GM23338 (cell line): ENCODE measurements at regions not wholly inside any gene's neighbourhood (a gene's known extent, or its start where the extent isn't known, plus 50 kb on each side); places are given as distances from the start of the nearest gene placed in this dataset.

Experiments used
- ATAC-seq: fragments of 200-7000 bp; cut with Tn5 transposase; 3 replicates; pipeline ENCODE4 v1.9.1; 2020
- DNase-seq: peaks from one replicate; pipeline ENCODE4 v3.0.0-alpha.2; 2015; ENCODE audit warnings: low spot score
- H2AFZ ChIP-seq: fragments of 200-600 bp; sonication (generic); 2 replicates; pipeline ENCODE4 v1.8.0; 2016; ENCODE audit warnings: antibody characterized with exemption, mild to moderate bottlenecking, moderate library complexity
- H3F3A ChIP-seq: fragments of 200-600 bp; sonication (generic); replicated peaks from 2 replicates; pipeline ENCODE4 v1.8.0; 2017; ENCODE audit warnings: antibody characterized with exemption, mixed run types, low read depth
- H3K27ac ChIP-seq: fragments of 200-600 bp; sonication (generic); 2 replicates; pipeline ENCODE4 v1.6.1; 2016; ENCODE audit warnings: low read depth
- H3K27me3 ChIP-seq: fragments of 200-600 bp; sonication (generic); 2 replicates; pipeline ENCODE4 v1.8.0; 2016; ENCODE audit warnings: mild to moderate bottlenecking, mixed run types, moderate library complexity; ENCODE audit not compliant: insufficient read depth
- H3K36me3 ChIP-seq: fragments of 200-600 bp; sonication (generic); 2 replicates; pipeline ENCODE4 v1.8.0; 2016; ENCODE audit warnings: mild to moderate bottlenecking; ENCODE audit not compliant: insufficient read depth
- H3K4me1 ChIP-seq: fragments of 200-600 bp; sonication (generic); 2 replicates; pipeline ENCODE4 v1.8.0; 2016; ENCODE audit warnings: mild to moderate bottlenecking, moderate library complexity; ENCODE audit not compliant: insufficient read depth
- H3K4me2 ChIP-seq: fragments of 200-600 bp; sonication (generic); 2 replicates; pipeline ENCODE4 v1.7.1; 2017; ENCODE audit warnings: mixed run types
- H3K4me3 ChIP-seq: fragments of 200-600 bp; sonication (generic); 2 replicates; pipeline ENCODE4 v1.6.1; 2016; ENCODE audit warnings: mixed run types
- H3K79me2 ChIP-seq: fragments of 200-600 bp; sonication (generic); replicated peaks from 2 replicates; pipeline ENCODE4 v1.8.0; 2017; ENCODE audit warnings: mild to moderate bottlenecking; ENCODE audit not compliant: insufficient read depth
- H3K9me2 ChIP-seq: fragments of 200-600 bp; sonication (generic); 2 replicates; pipeline ENCODE4 v1.8.0; 2017; ENCODE audit not compliant: insufficient read depth
- H4K20me1 ChIP-seq: fragments of 200-600 bp; sonication (generic); replicated peaks from 2 replicates; pipeline ENCODE4 v1.8.0; 2017; ENCODE audit warnings: mild to moderate bottlenecking; ENCODE audit not compliant: insufficient read depth
- H3K27ac Mint-ChIP-seq: 2 replicates; pipeline ENCODE4 v1.8.0; 2020; ENCODE audit warnings: inconsistent platforms, mild to moderate bottlenecking, moderate library complexity, mixed read lengths
- H3K27me3 Mint-ChIP-seq: 3 replicates; pipeline ENCODE4 v1.8.0; 2022; ENCODE audit warnings: low read depth, mild to moderate bottlenecking, moderate library complexity, mixed read lengths, inconsistent platforms; ENCODE audit not compliant: insufficient read depth, poor library complexity
- H3K36me3 Mint-ChIP-seq: 3 replicates; pipeline ENCODE4 v1.8.0; 2021; ENCODE audit warnings: low read depth, mild to moderate bottlenecking, inconsistent platforms, moderate library complexity, mixed read lengths
- H3K4me1 Mint-ChIP-seq: 3 replicates; pipeline ENCODE4 v1.8.0; 2020; ENCODE audit warnings: mild to moderate bottlenecking, inconsistent platforms, mixed read lengths
- H3K4me3 Mint-ChIP-seq: 3 replicates; pipeline ENCODE4 v1.8.0; 2021; ENCODE audit warnings: moderate library complexity, mild to moderate bottlenecking, inconsistent platforms, mixed read lengths
- H3K9me3 Mint-ChIP-seq: 3 replicates; pipeline ENCODE4 v1.8.0; 2020; ENCODE audit warnings: moderate library complexity, mild to moderate bottlenecking, inconsistent platforms, mixed read lengths
- CREB1 ChIP-seq: fragments of 250-450 bp; sonication (Bioruptor Pico); IDR thresholded peaks from 2 replicates; pipeline ENCODE4 v1.5.0; 2020; ENCODE audit warnings: low read depth, mild to moderate bottlenecking, moderate library complexity
- EZH2phosphoT487 ChIP-seq: fragments of 200-600 bp; sonication (generic); IDR thresholded peaks from one replicate; pipeline ENCODE4 v1.8.1; 2018; ENCODE audit warnings: antibody characterized with exemption; ENCODE audit not compliant: unreplicated experiment
- POLR2AphosphoS5 ChIP-seq: IDR thresholded peaks from 2 replicates; pipeline ENCODE4 v1.6.1; 2016; ENCODE audit warnings: antibody characterized with exemption, low read depth
- STAT1 ChIP-seq: IDR thresholded peaks from one replicate; pipeline ENCODE4 v1.6.1; 2016; ENCODE audit warnings: antibody characterized with exemption; ENCODE audit not compliant: unreplicated experiment
- ZNF114 ChIP-seq: fragments of 250-450 bp; sonication (Bioruptor Pico); IDR thresholded peaks from 2 replicates; pipeline ENCODE4 v1.5.0; 2020; ENCODE audit warnings: mild to moderate bottlenecking, moderate library complexity
- ZNF331 ChIP-seq: fragments of 250-450 bp; sonication (Bioruptor Pico); IDR thresholded peaks from 2 replicates; pipeline ENCODE4 v1.5.0; 2020; ENCODE audit warnings: low read depth, mild to moderate bottlenecking, moderate library complexity
- TF ChIP-seq, protein P1 (sequence below): IDR thresholded peaks from 2 replicates; pipeline ENCODE4 v1.6.1; 2016; ENCODE audit warnings: antibody characterized with exemption
- TF ChIP-seq, protein P2 (sequence below): IDR thresholded peaks from one replicate; pipeline ENCODE4 v1.6.1; 2018; ENCODE audit warnings: antibody characterized with exemption; ENCODE audit not compliant: unreplicated experiment

GRCh38 chr1:82405333-82405732, 604.6 kb downstream of the ADGRL2 start:
- H3K27me3 ChIP-seq: no peaks in the 10 kb centered on the region
- Mint-ChIP-seq H3K4me3 (no peak overlapping the region), H3K9me3 (no peaks in the 10 kb centered on the region), H3K27me3 (peaks cover 1% of the 10 kb centered on the region), H3K27ac (no peak overlapping the region), H3K36me3 (no peaks in the 10 kb centered on the region), H3K4me1 (no peaks in the 10 kb centered on the region)
- H3K4me1 ChIP-seq: no peaks in the 10 kb centered on the region
- H3K4me2 ChIP-seq: no peak overlapping the region
- H3F3A ChIP-seq: no peaks in the 10 kb centered on the region
- ATAC-seq: no peak
- no peak overlapping the region for H2AFZ ChIP-seq
- no peaks in the 10 kb centered on the region for H4K20me1 ChIP-seq
- no peaks in the 10 kb centered on the region for H3K9me2 ChIP-seq
- no peak overlapping the region for H3K4me3 ChIP-seq
- no peak overlapping the region for H3K27ac ChIP-seq
- no peaks in the 10 kb centered on the region for H3K36me3 ChIP-seq
- TF ChIP-seq CREB1 (CRISPR knock-in tag) (no peak), POLR2AphosphoS5 (no peak), ZNF331 (CRISPR knock-in tag) (no peak)
- no peaks in the 10 kb centered on the region for H3K79me2 ChIP-seq
- no peak for DNase-seq

GRCh38 chr1:82401116-82401515, 600.4 kb downstream of the ADGRL2 start:
- Mint-ChIP-seq H3K4me1 (no peaks in the 10 kb centered on the region), H3K4me3 (no peak overlapping the region), H3K27me3 (peaks cover 1% of the 10 kb centered on the region), H3K36me3 (no peaks in the 10 kb centered on the region), H3K9me3 (no peaks in the 10 kb centered on the region), H3K27ac (no peak overlapping the region)
- no peaks in the 10 kb centered on the region for H3F3A ChIP-seq
- H3K4me1 ChIP-seq: no peaks in the 10 kb centered on the region
- no peaks in the 10 kb centered on the region for H3K27me3 ChIP-seq
- H3K4me2 ChIP-seq: no peak overlapping the region
- no peaks in the 10 kb centered on the region for H3K36me3 ChIP-seq
- H4K20me1 ChIP-seq: no peaks in the 10 kb centered on the region
- H3K27ac ChIP-seq: no peak overlapping the region
- DNase-seq: no peak
- no peak overlapping the region for H2AFZ ChIP-seq
- no peaks in the 10 kb centered on the region; the same call in 1 of the 2 replicates for H3K9me2 ChIP-seq
- ATAC-seq: no peak
- H3K79me2 ChIP-seq: no peaks in the 10 kb centered on the region
- no peak for TF ChIP-seq STAT1
- TF ChIP-seq, protein P1, sequence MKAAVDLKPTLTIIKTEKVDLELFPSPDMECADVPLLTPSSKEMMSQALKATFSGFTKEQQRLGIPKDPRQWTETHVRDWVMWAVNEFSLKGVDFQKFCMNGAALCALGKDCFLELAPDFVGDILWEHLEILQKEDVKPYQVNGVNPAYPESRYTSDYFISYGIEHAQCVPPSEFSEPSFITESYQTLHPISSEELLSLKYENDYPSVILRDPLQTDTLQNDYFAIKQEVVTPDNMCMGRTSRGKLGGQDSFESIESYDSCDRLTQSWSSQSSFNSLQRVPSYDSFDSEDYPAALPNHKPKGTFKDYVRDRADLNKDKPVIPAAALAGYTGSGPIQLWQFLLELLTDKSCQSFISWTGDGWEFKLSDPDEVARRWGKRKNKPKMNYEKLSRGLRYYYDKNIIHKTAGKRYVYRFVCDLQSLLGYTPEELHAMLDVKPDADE: no peak
- no peak for TF ChIP-seq EZH2phosphoT487
- H3K4me3 ChIP-seq: no peak overlapping the region

DNA sequence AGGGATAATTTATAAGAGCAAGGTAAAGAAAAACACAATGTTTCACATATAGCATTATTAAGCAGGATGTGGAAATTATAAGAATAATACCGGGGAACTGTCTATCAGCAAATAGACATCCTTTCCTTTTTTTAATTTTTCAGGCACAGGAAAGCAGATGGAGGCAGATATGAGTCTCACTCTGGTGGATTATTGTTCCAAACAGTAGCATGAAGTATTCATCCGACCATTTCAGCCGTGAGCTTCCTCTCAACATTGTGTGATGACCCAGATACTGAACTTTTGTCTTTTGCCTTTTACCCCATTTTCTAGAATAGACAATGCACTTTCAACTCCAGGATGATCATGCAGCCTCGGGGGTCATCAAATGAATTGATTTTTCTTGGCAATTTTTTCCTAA, 599.8 kb downstream of the ADGRL2 start:
- Histone ChIP-seq H3K9me2 (no peaks in the 10 kb centered on the region; the same call in 1 of the 2 replicates), H3K27me3 (no peaks in the 10 kb centered on the region), H3K36me3 (no peaks in the 10 kb centered on the region), H4K20me1 (no peaks in the 10 kb centered on the region), H3K4me1 (no peaks in the 10 kb centered on the region), H3K79me2 (no peaks in the 10 kb centered on the region), H3K27ac (no peak overlapping the region), H3F3A (no peaks in the 10 kb centered on the region), H3K4me3 (no peak overlapping the region), H3K4me2 (no peak overlapping the region), H2AFZ (no peak overlapping the region)
- Mint-ChIP-seq H3K4me1 (no peaks in the 10 kb centered on the region), H3K27me3 (peaks cover 1% of the 10 kb centered on the region), H3K36me3 (no peaks in the 10 kb centered on the region), H3K27ac (no peak overlapping the region), H3K9me3 (no peaks in the 10 kb centered on the region), H3K4me3 (no peak overlapping the region)
- TF ChIP-seq, protein P2, sequence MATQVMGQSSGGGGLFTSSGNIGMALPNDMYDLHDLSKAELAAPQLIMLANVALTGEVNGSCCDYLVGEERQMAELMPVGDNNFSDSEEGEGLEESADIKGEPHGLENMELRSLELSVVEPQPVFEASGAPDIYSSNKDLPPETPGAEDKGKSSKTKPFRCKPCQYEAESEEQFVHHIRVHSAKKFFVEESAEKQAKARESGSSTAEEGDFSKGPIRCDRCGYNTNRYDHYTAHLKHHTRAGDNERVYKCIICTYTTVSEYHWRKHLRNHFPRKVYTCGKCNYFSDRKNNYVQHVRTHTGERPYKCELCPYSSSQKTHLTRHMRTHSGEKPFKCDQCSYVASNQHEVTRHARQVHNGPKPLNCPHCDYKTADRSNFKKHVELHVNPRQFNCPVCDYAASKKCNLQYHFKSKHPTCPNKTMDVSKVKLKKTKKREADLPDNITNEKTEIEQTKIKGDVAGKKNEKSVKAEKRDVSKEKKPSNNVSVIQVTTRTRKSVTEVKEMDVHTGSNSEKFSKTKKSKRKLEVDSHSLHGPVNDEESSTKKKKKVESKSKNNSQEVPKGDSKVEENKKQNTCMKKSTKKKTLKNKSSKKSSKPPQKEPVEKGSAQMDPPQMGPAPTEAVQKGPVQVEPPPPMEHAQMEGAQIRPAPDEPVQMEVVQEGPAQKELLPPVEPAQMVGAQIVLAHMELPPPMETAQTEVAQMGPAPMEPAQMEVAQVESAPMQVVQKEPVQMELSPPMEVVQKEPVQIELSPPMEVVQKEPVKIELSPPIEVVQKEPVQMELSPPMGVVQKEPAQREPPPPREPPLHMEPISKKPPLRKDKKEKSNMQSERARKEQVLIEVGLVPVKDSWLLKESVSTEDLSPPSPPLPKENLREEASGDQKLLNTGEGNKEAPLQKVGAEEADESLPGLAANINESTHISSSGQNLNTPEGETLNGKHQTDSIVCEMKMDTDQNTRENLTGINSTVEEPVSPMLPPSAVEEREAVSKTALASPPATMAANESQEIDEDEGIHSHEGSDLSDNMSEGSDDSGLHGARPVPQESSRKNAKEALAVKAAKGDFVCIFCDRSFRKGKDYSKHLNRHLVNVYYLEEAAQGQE: no peak
- TF ChIP-seq ZNF114 (CRISPR knock-in tag): no peak
- no peak for ATAC-seq
- DNase-seq: no peak
